Posterior vena cava (tissue), 2 donors: ENCODE measurements at regions not wholly inside any gene's neighbourhood (a gene's known extent, or its start where the extent isn't known, plus 50 kb on each side); places are given as distances from the start of the nearest gene placed in this dataset.
"Not testable (repeated sequence)": the region's sequence is repeated elsewhere in the genome, so short reads cannot be mapped to it uniquely, and the experiment has no call there.

Experiments
- DNase-seq: peaks from one replicate; pipeline ENCODE4 v3.0.0-alpha.2; 2020; ENCODE audit warnings: low spot score
- intact Hi-C, 2 donors: fragments of 100-400 bp; cut with DNase I; formaldehyde crosslinking; loops; one replicate each; pipeline versions ENCODE4 v1.14.1 to v1.14.2; 2022 to 2023
- donor health status: DM: yes; HTN: yes; CAD: no.
- donor health status: DM: yes; HTN: yes; CAD: no.

DNA sequence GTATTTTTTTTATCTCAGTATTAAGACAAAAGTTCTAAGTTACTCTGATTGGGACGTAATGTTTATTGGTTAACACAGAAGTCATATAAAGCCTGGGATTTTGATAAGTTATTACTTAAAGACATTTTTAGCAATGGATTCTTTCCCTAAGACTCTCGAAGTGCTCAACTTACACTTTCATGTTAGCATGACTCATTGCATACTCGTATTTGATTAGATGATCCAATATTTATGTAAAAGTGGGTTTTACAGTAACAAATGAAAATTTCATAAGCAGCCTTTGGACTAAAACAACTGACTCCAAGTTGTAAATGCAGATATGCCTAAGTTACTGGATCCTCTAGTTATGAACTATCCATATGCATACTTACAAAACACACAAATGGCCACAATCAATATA lies 567.7 kb upstream of the NUDT12 start:
- intact Hi-C loops, result no loop called here
- no peak for DNase-seq

DNA sequence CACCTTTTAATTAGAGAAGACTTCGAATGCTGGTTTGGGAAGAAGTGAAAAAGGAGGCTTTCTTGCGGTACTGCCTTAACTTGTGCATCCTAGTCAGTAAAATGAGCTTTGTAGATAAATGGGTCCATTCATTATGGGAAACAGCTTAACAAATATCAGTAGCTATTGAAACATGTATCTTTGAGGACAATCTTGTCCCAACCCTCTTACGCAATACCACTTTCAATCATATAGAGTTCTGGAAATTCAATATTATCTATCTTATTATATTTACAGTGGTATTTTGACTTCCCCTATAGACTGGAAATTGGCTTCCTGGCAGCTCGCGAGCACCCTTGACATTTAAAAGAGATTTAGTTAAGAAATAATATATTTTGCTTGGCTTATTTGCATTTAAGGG lies 565.8 kb upstream of the NUDT12 start:
- no peak for DNase-seq
- intact Hi-C loops, result loop anchor here in 1 of 2 donors (2.0 kb wide), 1 partner anchor 34 kb away; no protein-coding TSS in a partner anchor

GRCh38 chr5:104126980-104127379 lies 564.4 kb upstream of the NUDT12 start:
- DNase-seq, result no peak
- intact Hi-C loops, result no loop called here

DNA sequence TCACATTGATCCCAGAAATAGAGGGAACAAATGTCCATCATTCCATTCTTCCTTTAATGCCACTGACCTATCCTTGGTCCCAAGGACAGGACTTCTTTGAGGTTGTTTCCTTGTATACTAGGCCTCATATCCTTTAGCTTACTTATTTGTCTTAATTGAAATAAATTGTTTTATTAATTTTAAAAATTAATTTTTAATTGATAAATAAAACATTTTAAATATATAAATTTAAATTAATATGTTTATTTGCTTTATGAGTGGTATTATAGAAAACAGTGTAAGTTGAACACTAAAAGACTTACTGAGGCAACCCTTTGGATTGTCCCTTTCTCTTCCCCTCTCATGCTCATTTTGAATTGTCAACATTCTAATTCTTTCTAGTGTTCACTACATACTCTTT lies 556.9 kb upstream of the NUDT12 start:
- DNase-seq, result no peak
- intact Hi-C loops, result no loop called here

DNA sequence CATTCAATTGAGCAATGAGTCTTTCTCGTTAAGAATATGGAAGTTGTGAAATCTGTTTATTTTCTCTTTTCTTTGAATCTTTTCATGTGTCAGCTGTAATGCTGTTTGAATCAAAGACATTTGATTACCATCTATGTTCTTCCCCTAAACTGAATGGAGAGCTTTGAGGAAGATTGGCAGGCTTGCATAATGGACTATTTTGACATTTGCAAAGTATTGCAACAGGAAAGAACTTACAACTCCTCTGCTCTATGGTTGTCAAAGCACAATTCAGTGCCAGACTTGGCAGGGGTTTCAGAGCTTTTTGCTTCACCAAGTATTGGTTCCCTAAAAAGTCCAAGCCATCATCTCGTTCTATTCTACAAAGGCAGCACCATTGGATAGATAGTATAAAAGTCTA lies 549.0 kb upstream of the NUDT12 start:
- DNase-seq, result no peak
- intact Hi-C loops, result no loop called here

- no peak for DNase-seq
- intact Hi-C loops, result no loop called here
Measured at GRCh38 chr5:104096451-104096850, 533.9 kb upstream of the NUDT12 start.

- intact Hi-C loops, result no loop called here
- no peak for DNase-seq
Measured at GRCh38 chr5:104095527-104095926, 532.9 kb upstream of the NUDT12 start.

DNA sequence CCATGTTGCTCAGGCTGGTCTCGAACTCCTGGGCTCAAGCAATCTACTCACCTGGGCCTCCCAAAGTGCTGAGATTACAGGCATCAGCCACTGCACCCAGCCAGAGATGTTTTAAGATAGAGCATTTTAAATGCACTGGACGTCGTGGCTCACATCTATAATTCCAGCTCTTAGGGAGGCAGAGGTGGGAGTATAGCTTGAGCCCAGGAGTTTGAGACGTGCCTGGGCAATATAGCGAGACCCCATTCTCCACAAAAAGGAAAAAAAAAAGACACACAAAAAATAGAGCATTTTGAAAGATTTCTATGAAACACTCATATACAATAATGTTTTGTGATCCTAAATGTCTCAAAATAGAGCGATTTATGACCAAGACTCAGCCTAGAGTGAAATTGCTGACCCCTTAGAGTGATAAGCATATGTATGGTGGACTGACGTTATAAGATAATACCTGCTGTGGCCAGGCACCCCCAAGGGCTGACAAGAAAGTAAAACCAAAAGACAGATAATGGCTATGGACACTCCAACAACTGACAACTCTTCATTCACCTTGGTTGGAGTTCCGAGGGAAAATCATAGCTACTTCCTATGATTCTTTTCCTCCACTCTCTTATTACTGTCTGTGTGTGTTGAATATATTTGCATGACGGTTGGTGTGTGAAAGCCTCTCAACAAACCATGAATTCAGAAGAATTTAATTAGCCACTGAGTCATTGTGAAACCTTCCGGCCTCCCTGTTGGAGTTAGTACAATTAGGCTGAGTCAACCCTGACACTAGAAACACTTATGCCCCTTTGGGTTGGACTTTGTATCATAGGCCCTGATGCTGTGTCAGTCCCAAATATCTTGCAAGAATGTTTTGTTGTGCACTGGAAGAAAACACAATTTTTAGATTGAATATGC lies 526.5 kb upstream of the NUDT12 start:
- no peak for DNase-seq
- intact Hi-C loops, result no loop called here

GRCh38 chr5:104084896-104085295 lies 522.3 kb upstream of the NUDT12 start:
- DNase-seq, result no peak
- intact Hi-C loops, result no loop called here

DNA sequence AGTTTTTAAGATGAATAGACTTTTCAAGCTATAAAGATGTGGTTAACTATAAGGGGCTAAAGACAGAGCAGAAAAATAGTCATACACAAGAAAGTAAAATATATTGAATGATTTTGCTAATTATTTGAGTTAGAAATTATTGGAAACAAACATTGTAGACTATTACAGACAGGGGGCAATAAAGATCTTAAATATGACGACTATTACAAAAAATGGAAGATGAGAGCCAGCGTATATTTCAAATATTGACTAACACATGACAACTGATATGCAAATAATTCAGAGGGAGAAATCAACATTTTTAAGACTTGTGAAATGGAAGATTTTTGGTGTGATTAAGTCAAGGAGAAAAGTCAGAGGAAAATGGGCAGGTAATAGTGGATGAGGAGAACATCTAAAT lies 520.2 kb upstream of the NUDT12 start:
- no peak for DNase-seq
- intact Hi-C loops, result no loop called here

DNA sequence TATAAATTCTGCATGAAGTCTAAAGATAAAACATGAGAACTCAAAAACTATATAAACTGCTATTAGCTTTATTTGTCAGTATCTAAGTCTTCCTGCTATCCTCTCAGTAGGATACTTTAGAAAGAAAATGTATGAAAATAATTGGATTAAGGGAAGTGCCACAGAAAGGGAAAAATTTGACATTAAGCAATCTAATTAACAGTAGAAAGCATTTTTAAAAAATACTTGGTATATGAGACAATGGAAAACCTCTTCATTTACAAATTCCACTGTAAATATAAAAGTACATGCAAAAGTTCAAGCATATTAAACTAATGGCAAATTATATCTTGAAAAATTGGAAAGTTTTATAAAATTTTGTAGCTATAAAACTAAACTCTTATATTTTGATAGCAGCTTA lies 518.6 kb upstream of the NUDT12 start:
- DNase-seq, result no peak
- intact Hi-C loops, result no loop called here

DNA sequence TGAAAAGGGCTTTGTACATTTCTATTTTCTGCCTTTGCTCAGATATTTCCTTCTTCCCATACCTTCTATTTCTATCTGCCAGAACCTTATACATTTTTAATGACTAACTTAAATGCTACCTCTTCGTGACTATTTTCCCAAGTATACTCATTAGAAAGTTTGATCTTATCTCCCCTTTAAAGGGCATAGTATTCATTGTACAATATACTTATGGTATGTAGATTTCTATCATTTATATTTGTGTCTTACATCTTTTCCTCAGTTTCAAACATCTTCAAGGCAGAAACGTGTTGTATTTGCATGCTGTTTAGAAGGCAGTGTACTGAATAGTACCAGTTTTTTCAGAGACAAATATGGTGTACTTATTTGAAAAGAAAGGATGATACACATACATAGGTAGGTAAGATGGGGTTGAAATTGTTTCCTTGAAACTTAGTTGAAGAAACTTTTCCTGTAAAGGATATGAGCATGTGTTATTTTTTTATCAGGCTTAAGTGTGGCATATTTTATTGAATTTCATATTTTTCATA lies 518.1 kb upstream of the NUDT12 start:
- no peak for DNase-seq
- intact Hi-C loops, result no loop called here

DNA sequence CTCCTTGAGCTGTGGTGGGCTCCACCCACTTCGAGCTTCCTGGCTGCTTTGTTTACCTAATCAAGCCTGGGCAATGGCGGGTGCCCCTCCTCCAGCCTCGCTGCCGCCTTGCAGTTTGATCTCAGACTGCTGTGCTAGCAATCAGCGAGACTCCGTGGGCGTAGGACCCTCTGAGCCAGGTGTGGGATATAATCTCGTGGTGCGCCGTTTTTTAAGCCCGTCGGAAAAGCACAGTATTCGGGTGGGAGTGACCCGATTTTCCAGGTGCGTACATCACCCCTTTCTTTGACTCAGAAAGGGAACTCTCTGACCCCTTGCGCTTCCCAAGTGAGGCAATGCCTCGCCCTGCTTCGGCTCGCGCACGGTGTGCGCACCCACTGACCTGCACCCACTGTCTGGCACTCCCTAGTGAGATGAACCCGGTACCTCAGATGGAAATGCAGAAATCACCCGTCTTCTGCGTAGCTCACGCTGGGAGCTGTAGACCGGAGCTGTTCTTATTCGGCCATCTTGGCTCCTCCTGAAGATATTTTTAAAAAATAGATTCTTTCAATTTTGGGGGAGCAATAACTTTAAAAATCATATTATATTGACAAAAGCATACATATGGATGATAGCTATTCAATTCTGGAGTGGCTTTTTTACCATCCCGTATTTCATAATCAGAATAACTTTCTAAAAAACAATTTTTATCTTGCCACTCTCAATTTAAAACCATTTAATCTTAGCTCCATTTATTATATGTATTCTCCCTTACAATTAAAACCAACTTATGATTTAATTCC lies 517.5 kb upstream of the NUDT12 start:
- intact Hi-C loops, DNase-seq: not testable (repeated sequence)

DNA sequence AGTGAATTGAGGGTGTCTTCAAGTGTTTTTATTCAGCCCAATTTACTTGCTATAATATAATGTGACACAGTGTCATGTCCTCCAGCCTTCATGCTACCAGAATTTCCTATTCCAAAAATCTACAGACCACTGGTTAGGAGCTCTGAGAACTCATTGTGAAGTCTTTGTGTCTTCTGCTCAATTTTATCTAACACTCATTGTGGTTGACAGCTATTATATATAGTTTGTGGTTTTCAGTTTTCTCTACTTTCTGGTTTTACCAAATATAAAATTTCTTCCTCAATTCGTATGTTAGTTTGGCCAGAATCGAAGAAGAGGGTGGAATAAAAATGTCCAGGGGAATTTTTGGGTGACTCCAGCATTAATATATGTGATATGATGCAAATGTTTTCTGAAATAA lies 509.3 kb upstream of the NUDT12 start:
- intact Hi-C loops, result no loop called here
- no peak for DNase-seq

DNA sequence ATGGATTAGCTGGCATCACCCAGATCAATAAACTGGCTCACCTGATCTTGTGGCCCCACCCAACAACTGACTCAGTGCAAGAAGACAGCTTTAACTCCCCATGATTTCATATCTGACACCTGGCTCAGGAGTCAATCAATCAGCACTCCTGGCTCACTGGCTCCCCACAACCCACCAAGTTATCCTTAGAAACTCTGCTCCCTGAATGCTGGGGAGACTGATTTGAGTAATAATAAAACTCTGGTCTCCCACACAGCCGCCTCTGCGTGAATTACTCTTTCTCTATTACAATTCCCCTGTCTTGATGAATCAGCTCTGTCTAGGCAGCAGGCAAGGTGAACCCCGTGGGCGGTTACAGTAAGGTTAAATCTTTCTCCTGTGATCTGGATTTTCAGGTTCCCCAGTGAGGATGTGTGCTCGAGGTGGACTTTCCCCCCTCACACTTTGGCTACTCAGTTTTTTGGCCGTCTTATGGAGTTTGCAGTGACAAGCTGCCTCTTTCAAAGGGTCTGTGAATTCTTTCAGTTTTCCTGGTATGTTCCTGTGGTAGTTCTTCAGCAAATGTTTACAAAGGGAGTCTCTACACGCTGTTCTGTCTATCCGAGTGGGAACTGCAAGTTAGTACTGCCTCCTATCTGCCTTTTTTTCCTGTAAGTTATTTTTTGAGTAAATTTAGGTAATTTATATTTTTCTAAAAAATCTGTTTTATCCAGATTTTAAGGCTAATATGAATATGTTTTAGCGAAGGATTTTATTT lies 500.2 kb upstream of the NUDT12 start:
- DNase-seq, result no peak
- intact Hi-C loops, result no loop called here

DNA sequence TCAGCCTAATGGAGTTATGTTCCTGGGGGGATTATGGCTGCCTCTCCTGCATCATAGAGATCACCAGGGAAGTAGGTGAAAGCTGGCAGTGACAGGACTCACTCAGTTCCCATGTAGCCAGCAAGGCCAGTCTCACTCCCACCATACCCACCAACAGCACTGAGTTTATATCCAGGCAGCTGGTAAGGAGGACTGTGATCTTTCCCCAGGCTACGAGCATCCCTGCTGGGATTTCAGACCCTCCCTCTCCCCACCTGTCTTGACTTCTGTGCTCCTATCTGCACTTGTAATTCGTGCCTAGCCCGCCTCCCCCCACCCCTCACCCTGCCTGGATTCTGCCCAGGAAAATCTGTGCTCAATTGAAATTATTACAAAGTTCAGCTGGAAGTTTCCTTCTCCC lies 499.1 kb upstream of the NUDT12 start:
- DNase-seq, result no peak
- intact Hi-C loops, result no loop called here

- intact Hi-C loops, result no loop called here
- DNase-seq, result no peak
Measured at GRCh38 chr5:104053353-104053649, 490.7 kb upstream of the NUDT12 start.

GRCh38 chr5:104052558-104053352 lies 490.2 kb upstream of the NUDT12 start:
- DNase-seq, result no peak
- intact Hi-C loops, result no loop called here

DNA sequence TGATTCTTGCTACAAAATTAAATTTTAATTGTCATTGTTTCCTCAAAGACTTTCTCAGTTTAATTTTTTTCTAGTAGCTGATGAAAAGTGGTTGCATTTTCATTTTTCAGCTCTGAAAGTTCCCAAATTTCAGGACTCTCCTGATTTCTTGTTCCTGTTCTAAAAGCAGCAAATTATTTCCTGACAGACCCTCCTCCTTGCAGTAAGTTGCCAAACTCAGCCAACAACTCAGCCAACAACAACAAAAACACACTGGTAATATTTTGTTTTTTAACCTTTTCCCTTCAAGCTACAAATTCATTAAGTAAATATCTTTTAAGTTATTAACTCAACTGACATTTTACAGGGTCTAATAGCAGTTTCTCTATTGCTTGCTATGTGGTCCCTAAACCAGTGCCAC lies 487.8 kb upstream of the NUDT12 start:
- DNase-seq, result no peak
- intact Hi-C loops, result no loop called here
